Osteocyte (in vitro differentiated cells): ENCODE measurements at regions not wholly inside any gene's neighbourhood (a gene's known extent, or its start where the extent isn't known, plus 50 kb on each side); places are given as distances from the start of the nearest gene placed in this dataset.

Source experiments
- DNase-seq: peaks from one replicate; pipeline ENCODE4 v3.0.0; 2021; ENCODE audit warnings: mixed read lengths; ENCODE audit not compliant: unreplicated experiment; ENCODE audit errors: extremely low spot score
- H3K27ac Mint-ChIP-seq: one replicate; pipeline ENCODE4 v1.8.0; 2021; ENCODE audit warnings: mild to moderate bottlenecking, mixed read lengths; ENCODE audit not compliant: unreplicated experiment
- H3K27me3 Mint-ChIP-seq: one replicate; pipeline ENCODE4 v1.8.0; 2021; ENCODE audit warnings: mixed read lengths; ENCODE audit not compliant: unreplicated experiment
- H3K36me3 Mint-ChIP-seq: one replicate; pipeline ENCODE4 v1.8.0; 2021; ENCODE audit warnings: mixed read lengths; ENCODE audit not compliant: unreplicated experiment
- H3K4me1 Mint-ChIP-seq: one replicate; pipeline ENCODE4 v1.8.0; 2021; ENCODE audit warnings: mixed read lengths; ENCODE audit not compliant: unreplicated experiment
- H3K4me3 Mint-ChIP-seq: one replicate; pipeline ENCODE4 v1.8.0; 2021; ENCODE audit warnings: mild to moderate bottlenecking, moderate library complexity, mixed read lengths; ENCODE audit not compliant: unreplicated experiment
- H3K9me3 Mint-ChIP-seq: one replicate; pipeline ENCODE4 v1.8.0; 2021; ENCODE audit warnings: mixed read lengths; ENCODE audit not compliant: unreplicated experiment
- CTCF ChIP-seq: fragments of 200-600 bp; sonication (generic); IDR thresholded peaks from 2 replicates; pipeline ENCODE4 v1.5.0; 2021; ENCODE audit warnings: antibody characterized with exemption, mild to moderate bottlenecking, moderate library complexity

DNA sequence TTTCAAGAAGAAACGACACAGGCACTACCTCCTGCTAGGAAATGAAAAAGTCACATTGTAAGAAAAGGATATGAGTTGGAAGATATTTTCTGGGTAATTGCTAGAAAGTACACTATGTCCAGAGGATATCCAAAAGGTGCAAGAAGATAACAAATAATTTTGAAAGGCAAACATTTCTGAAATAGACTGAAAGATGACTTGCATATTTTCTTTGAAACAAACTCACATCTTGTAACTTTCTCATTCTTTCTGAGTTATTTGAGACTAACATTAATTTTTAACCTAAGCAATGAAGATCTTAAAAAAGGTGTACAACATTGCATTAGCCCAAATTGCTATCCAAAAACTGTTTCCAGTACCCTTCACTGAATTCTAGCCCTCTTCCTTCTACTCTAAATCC is 79.6 kb upstream of the KCTD3 start:
- DNase-seq: no peak
- H3K27ac Mint-ChIP-seq: no peak overlapping the region
- no peak overlapping the region for H3K4me3 Mint-ChIP-seq
- peaks cover 6% of the 10 kb centered on the region for H3K9me3 Mint-ChIP-seq
- peaks cover 2% of the 10 kb centered on the region for H3K4me1 Mint-ChIP-seq
- no peaks in the 10 kb centered on the region for H3K36me3 Mint-ChIP-seq
- no peak for TF ChIP-seq CTCF
- peaks cover 5% of the 10 kb centered on the region for H3K27me3 Mint-ChIP-seq

- Mint-ChIP-seq H3K4me1 (peaks cover 2% of the 10 kb centered on the region), H3K9me3 (peaks cover 6% of the 10 kb centered on the region), H3K27me3 (peaks cover 8% of the 10 kb centered on the region), H3K36me3 (no peaks in the 10 kb centered on the region), H3K4me3 (no peak overlapping the region), H3K27ac (no peak overlapping the region)
- no peak for DNase-seq
- no peak for TF ChIP-seq CTCF
These were observed 78.3 kb upstream of the KCTD3 start for GRCh38 chr1:215488850-215489249.

DNA sequence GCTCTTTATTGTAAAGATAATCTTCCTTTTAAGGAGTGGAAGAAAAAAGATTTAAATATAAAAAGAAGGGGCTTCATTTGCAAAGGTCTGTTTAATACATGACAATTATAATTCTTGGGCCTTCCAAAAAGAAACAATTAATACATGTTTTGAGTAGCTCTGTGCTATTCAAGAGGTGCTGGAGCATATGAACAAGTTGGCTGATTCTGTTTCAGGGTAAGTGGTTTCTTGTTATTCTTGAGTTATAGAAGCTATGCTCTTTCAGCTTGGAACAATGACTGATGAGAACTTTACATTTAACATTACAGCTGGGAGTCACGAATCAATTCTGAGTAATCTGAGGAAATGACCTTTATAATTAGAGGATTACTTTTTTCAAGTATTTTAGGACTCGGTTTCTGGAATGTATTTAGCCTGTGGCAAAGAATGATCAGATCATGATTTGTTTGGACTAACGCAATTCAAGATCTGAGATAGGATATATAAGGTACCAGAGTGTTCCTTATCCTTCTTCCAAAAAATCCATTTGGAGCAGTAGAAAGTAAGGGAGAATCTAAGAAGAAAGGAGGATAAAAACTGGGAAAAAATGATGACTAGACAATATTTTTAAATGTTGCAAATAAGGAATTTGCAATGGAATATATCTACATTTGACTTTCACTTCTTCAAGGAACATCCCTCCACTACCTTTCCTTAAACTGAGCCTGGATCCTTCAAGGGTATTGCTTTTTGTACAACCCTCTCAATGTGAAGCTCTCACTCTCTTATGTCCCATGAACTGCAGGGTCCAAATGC is 77.1 kb upstream of the KCTD3 start:
- Mint-ChIP-seq H3K9me3 (peaks cover 6% of the 10 kb centered on the region), H3K4me3 (no peak overlapping the region), H3K4me1 (peaks cover 2% of the 10 kb centered on the region), H3K27me3 (peaks cover 3% of the 10 kb centered on the region), H3K27ac (no peak overlapping the region), H3K36me3 (no peaks in the 10 kb centered on the region)
- no peak for DNase-seq
- no peak for TF ChIP-seq CTCF

GRCh38 chr1:215497528-215497927 is 69.6 kb upstream of the KCTD3 start:
- no peaks in the 10 kb centered on the region for H3K9me3 Mint-ChIP-seq
- DNase-seq: no peak
- no peak overlapping the region for H3K4me3 Mint-ChIP-seq
- TF ChIP-seq CTCF: no peak
- peaks cover 5% of the 10 kb centered on the region for H3K27me3 Mint-ChIP-seq
- no peaks in the 10 kb centered on the region for H3K36me3 Mint-ChIP-seq
- H3K4me1 Mint-ChIP-seq: peaks cover 2% of the 10 kb centered on the region
- H3K27ac Mint-ChIP-seq: no peak overlapping the region

DNA sequence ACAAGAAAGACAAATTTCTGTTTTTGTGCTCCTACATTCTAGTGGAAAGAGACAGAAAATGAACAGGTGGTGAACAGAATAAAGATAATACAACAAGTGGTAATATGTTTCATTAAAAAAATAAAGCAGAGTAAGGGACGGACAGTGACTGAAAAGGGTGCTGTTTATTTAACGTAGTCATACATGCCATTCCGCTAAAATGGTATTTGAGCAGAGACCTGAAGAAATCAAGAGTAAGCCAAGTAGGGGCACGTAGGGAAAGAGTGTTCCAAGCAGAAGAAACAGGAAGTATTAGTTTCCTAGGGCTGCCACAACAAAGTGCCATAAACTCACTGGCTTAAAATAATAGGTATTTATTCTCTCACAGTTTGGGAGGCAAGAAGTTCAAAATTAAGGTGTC is 65.6 kb upstream of the KCTD3 start:
- Mint-ChIP-seq H3K4me3 (no peak overlapping the region), H3K27me3 (peaks cover 2% of the 10 kb centered on the region), H3K36me3 (no peaks in the 10 kb centered on the region), H3K27ac (no peak overlapping the region), H3K9me3 (peaks cover 4% of the 10 kb centered on the region), H3K4me1 (peaks cover 4% of the 10 kb centered on the region)
- TF ChIP-seq CTCF: no peak
- no peak for DNase-seq
